WTC11 (cell line): ENCODE measurements at regions not wholly inside any gene's neighbourhood (a gene's known extent, or its start where the extent isn't known, plus 50 kb on each side); places are given as distances from the start of the nearest gene placed in this dataset.

Experiments used
- FOXJ3 ChIP-seq: sonication (generic); formaldehyde crosslinking; IDR thresholded peaks from 2 replicates; pipeline ENCODE4 v1.9.0; 2021; ENCODE audit warnings: missing genetic modification reagents, mild to moderate bottlenecking, borderline replicate concordance
- JUN ChIP-seq: sonication (generic); formaldehyde crosslinking; IDR thresholded peaks from 2 replicates; pipeline ENCODE4 v1.8.0; 2023; ENCODE audit warnings: mild to moderate bottlenecking, missing genetic modification reagents
- NR2C2 ChIP-seq: sonication (generic); formaldehyde crosslinking; IDR thresholded peaks from 2 replicates; pipeline ENCODE4 v1.8.0; 2022; ENCODE audit warnings: mild to moderate bottlenecking, missing genetic modification reagents
- RELA ChIP-seq: sonication (generic); formaldehyde crosslinking; IDR thresholded peaks from 2 replicates; pipeline ENCODE4 v1.8.1; 2022; ENCODE audit warnings: missing genetic modification reagents, mild to moderate bottlenecking, borderline replicate concordance
- SMAD3 ChIP-seq: sonication (generic); formaldehyde crosslinking; IDR thresholded peaks from 2 replicates; pipeline ENCODE4 v1.8.0; 2022; ENCODE audit warnings: missing genetic modification reagents, mild to moderate bottlenecking, borderline replicate concordance
- TF ChIP-seq, protein P1 (sequence below): sonication (generic); formaldehyde crosslinking; IDR thresholded peaks from 2 replicates; pipeline ENCODE4 v1.8.1; 2022; ENCODE audit warnings: missing genetic modification reagents, borderline replicate concordance
- TF ChIP-seq, protein P2 (sequence below): fragments of 200-600 bp; IDR thresholded peaks from 2 replicates; pipeline ENCODE4 v1.8.0; 2022; ENCODE audit warnings: antibody characterized with exemption

GRCh38 chr4:68732653-68733466, 62.4 kb upstream of the UGT2B15 start:
- TF ChIP-seq JUN (no peak), RELA (CRISPR knock-in tag) (no peak), NR2C2 (no peak), SMAD3 (CRISPR knock-in tag) (no peak), FOXJ3 (CRISPR knock-in tag) (no peak)
- TF ChIP-seq, protein P1, sequence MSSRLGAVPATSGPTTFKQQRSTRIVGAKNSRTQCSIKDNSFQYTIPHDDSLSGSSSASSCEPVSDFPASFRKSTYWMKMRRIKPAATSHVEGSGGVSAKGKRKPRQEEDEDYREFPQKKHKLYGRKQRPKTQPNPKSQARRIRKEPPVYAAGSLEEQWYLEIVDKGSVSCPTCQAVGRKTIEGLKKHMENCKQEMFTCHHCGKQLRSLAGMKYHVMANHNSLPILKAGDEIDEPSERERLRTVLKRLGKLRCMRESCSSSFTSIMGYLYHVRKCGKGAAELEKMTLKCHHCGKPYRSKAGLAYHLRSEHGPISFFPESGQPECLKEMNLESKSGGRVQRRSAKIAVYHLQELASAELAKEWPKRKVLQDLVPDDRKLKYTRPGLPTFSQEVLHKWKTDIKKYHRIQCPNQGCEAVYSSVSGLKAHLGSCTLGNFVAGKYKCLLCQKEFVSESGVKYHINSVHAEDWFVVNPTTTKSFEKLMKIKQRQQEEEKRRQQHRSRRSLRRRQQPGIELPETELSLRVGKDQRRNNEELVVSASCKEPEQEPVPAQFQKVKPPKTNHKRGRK = no peak
- TF ChIP-seq, protein P2, sequence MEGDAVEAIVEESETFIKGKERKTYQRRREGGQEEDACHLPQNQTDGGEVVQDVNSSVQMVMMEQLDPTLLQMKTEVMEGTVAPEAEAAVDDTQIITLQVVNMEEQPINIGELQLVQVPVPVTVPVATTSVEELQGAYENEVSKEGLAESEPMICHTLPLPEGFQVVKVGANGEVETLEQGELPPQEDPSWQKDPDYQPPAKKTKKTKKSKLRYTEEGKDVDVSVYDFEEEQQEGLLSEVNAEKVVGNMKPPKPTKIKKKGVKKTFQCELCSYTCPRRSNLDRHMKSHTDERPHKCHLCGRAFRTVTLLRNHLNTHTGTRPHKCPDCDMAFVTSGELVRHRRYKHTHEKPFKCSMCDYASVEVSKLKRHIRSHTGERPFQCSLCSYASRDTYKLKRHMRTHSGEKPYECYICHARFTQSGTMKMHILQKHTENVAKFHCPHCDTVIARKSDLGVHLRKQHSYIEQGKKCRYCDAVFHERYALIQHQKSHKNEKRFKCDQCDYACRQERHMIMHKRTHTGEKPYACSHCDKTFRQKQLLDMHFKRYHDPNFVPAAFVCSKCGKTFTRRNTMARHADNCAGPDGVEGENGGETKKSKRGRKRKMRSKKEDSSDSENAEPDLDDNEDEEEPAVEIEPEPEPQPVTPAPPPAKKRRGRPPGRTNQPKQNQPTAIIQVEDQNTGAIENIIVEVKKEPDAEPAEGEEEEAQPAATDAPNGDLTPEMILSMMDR = no peak
